Ecto neural progenitor cell (in vitro differentiated cells): ENCODE measurements at regions not wholly inside any gene's neighbourhood (a gene's known extent, or its start where the extent isn't known, plus 50 kb on each side); places are given as distances from the start of the nearest gene placed in this dataset.
"Not testable (repeated sequence)": the region's sequence is repeated elsewhere in the genome, so short reads cannot be mapped to it uniquely, and the experiment has no call there.

Experiments used
- DNase-seq: peaks from one replicate; pipeline ENCODE4 v3.0.0-alpha.2; 2018; ENCODE audit warnings: low spot score

DNA sequence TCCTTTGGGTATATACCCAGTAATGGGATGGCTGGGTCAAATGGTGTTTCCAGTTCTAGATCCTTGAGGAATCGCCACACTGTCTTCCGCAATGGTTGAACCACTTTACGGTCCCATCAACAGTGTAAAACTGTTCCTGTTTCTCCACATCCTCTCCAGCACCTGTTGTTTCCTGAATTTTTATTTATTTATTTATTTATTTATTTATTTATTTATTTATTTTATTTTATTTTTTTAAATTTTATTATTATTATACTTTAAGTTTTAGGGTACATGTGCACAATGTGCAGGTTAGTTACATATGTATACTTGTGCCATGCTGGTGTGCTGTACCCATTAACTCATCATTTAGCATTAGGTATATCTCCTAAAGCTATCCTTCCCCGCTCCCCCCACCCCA, 456.0 kb downstream of the SEMA3D start:
- DNase-seq: not testable (repeated sequence)

GRCh38 chr7:84729284-84729683, 457.6 kb downstream of the SEMA3D start:
- DNase-seq: no peak

GRCh38 chr7:84722734-84723133, 464.1 kb downstream of the SEMA3D start:
- DNase-seq: no peak

DNA sequence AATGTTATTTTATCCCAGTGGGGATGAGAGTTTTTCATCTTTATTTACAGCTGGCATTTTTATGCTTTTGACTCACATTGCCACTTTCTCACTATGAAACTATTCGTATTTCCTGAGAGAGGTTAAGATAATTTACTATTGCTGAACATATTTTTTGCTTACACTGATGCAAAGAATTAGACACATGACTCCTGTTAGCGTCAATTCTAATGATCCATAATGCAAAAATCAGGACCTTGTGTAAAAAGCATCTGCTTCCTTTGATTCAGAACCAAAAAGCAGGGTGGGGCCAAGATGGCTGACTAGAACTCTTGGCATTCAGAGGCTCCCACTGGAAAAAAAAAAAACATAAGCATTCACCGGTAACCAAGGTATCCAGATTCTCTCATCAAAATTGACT, 464.8 kb downstream of the SEMA3D start:
- no peak for DNase-seq

DNA sequence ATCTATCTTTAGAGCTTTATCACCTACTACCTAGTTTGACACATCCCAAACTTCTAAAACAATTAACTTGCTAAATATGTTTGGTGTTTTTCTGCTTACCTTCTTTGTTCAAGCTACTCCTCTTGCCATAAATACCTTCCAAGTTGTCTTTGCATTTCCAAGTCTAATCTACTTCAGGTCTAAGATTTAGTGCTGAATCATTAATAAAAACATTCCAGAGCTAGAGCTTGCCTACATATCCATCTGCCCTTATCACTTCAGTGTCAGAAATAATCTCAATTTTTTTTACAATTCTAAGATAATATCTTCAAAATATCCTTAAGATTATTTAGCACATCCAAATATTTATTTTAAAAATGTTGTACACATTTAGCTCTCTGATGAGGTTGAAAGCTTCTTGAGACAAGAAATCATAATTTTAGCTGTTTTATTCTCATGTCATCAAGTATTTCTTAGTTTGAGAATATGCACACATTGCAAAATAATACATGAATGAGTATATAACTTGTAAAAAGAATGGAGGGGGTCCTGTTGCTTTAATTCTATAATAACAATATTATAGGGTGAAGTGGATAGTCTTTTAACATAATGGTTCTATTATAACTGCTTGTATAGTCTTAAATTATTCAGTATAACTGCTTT, 466.3 kb downstream of the SEMA3D start:
- no peak for DNase-seq

DNA sequence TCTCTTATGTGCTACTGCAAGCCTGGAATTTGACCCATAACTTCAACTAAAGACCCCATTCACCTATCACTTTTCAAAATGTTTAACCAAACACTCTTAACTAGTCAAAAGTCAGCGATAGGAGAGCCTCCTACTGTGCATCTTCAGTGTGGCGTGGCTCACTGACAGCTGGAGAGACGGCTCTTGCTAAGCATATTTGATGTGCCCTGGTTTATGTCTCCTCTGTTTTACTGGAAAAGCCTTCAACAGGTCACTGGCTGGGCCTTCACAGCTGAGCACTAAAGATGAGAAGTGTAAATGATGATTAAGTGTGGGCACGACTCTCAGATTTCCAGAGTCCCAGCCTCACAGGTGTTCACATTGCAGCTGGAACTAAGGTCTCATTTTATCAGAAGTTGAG, 472.1 kb downstream of the SEMA3D start:
- no peak for DNase-seq

GRCh38 chr7:84712374-84713121, 474.3 kb downstream of the SEMA3D start:
- DNase-seq: no peak

GRCh38 chr7:84710538-84710937, 476.3 kb downstream of the SEMA3D start:
- DNase-seq: not testable (repeated sequence)

- no peak for DNase-seq
Observed at GRCh38 chr7:84705706-84706105, 481.1 kb downstream of the SEMA3D start.

DNA sequence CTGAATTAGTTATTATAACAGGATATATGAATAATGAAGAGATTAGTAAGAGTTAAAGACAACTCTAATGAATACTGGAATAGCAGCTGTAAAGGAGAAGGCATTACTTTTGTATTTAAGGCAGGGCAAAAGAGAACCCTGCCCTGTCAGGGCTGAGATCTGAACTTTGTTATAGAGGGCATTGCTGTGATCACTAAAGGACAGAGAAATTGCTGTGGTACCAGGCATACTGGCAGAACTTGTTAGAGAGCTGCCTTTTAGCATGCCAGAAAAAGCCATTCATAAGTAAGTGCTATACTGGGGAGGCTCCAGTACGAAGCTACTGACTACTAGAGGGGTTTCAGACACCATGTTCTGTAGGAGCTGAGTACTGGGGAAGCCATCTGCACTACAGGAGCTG, 481.8 kb downstream of the SEMA3D start:
- no peak for DNase-seq

- DNase-seq: no peak
Observed at GRCh38 chr7:84704380-84704779, 482.5 kb downstream of the SEMA3D start.

DNA sequence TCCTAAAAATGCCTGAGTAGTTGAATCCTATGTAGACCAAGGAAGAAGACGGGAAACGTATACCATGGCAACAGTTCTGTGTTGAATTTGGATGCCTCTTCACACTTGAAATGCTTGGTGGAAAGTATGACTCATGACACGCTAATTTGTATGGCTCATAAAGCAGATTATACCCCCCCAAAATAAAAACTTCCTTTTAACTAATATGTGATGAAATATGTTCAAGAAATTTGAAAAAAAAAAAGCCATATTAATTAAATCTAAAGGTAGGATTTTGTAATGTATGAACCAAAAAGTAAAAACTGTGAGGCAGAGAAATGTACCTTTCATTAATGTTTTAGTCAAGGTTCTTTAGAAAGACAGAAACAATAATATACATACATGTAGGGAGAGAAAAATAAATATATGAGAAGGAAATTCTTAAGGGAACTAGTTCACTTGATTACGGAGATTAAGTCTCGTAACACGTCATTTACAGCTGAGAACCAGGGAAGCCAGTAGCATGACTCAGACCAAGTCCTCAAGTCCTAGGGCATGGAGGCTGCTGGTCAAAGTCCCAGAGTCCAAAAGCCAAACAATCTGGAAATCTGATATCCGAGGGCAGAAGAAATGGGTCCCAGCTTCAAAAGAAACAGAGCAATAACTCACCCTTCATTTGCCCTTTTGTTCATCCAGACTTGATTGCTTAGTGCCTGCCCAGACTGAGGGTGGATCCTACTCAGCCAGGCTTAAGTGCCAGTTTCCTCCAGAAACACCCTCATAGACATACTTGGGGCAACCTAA, 485.1 kb downstream of the SEMA3D start:
- no peak for DNase-seq

DNA sequence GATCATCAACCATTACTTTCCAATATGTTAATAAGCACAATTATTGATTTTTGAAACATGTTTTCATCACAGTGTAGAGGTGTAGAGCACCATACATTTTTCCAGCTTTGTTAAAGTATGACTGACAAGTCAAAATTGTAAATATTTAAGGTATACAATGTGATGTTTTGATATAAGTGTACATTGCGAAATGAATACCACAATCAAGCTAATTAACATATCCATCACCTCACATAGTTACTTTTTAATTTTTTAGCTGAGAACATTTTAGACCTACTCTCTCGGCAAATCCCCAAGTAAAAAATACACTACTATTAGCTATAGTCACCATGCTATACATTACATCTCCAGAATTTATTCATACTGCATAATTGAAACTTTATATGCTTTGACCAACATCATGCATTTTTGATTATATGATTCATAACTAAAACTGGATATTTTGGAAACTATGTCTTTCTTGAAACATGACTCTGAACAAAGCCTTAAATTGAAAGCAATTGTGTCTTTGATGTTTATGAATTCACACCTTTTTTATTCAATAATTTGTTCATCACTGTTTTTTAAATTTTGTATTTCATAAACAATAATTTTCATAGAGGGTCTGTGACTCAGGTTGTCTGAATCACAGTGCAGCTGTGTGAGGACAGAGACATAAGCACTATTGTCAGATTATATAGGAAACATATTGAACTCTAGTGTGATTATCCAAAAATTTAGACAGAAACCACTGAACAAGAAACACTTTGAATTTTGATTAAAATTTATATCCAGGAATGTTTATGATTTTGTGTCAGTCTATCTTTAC, 486.1 kb downstream of the SEMA3D start:
- DNase-seq: no peak

DNA sequence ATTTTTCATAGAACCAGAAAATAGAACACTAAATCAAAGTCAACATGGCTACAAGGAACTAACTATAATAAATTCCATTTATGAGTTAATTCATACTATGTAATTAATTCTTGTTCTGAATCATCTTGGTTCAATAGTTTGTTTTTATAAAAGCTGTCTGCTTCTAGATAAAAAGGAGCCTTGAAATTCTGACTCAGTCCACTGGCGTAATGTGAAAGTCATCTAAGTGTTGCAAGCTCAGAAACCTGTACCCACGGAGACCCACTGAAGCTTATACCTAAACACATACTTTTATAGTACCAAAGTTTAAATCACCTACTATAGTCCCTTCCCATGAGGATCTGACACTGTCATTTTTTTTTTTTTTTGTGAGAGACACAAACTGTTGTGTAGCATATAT, 489.4 kb downstream of the SEMA3D start:
- DNase-seq: no peak

DNA sequence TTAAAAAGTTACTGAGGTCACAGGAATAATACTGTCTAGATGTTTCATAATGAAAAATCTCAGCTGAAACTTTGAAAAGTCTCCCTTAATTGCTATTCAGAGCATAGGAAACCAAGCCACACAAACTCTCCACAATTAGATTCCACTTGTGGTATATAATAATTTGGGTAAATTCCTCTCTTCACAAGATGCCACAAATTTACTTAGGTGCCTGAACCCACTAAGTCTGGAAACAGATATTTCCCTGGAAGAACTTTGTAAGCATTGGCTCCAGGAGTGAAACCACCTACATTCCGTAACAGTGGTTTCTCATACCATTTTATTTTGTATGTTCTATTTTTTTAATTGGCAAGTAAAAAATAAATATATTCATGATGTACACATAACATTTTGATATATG, 493.4 kb downstream of the SEMA3D start:
- no peak for DNase-seq

- DNase-seq: no peak
Observed at GRCh38 chr7:84688671-84689070, 494.1 kb upstream of the SEMA3A start.

DNA sequence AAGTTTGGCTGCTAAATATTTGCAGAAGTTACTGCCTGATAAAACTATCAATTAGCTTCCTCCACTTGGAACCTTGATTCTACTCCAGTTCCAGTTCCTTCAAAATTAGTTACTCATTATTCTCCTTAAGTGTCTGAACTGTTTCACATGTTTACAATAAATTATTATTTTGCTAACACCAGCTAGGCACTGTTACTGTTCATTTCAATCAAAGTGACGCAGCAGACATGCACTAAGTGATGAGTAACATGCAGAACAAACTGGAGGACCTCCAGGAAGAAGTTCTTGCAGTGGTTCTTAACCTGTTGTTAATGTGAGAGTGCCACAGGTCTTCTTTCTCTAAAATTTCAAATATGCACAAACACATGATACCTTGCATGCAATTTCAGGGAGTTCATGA, 491.8 kb upstream of the SEMA3A start:
- DNase-seq: no peak

DNA sequence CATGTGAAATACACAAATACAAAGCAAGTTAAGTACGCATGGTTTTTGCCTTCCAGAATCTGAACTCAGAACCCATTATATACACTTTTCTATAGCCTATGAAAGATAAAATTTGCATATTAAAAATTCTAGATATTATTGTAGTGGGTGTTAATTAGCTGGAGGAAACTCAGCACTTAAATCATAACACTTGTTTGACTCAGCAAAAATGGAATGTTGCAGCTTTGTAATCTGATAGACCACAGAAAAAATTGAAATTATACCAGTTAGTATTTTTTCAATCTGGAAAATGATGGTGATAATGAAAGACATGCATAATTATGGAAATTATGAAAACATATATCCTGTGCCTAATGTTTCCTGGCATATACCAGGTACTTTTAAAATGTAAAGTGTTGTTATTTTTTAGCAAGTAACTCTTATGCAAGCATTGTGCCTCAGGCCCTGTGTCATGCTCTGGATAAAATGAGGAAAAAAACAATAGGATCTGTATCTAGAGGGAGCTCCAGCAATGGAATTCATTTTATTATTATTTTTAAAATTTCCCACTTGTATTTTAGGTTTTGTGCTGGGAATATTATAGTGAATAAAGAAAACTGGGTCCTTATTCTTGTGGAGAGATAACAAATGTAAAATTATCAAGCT, 490.4 kb upstream of the SEMA3A start:
- DNase-seq: no peak

- no peak for DNase-seq
Observed at GRCh38 chr7:84682543-84682942, 488.0 kb upstream of the SEMA3A start.

DNA sequence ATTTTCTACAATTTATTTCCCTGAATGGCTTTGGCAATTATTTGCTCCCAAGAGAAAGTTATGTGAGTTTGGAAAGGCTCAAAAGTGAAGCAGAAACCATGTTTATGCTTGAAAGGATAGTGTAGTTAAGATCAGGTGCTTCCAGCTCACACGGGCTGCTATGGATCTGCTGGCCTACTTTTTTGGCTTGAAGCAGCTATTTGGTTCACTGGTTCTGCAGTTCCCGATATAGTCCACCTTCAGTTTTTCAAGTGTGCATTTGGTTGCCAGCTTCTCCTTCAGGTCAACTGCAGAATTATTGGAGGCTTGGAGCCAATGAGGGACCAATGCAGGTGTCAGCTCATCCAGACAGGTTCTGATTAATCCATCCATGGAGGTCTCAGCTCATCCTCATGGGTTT, 484.3 kb upstream of the SEMA3A start:
- DNase-seq: no peak

DNA sequence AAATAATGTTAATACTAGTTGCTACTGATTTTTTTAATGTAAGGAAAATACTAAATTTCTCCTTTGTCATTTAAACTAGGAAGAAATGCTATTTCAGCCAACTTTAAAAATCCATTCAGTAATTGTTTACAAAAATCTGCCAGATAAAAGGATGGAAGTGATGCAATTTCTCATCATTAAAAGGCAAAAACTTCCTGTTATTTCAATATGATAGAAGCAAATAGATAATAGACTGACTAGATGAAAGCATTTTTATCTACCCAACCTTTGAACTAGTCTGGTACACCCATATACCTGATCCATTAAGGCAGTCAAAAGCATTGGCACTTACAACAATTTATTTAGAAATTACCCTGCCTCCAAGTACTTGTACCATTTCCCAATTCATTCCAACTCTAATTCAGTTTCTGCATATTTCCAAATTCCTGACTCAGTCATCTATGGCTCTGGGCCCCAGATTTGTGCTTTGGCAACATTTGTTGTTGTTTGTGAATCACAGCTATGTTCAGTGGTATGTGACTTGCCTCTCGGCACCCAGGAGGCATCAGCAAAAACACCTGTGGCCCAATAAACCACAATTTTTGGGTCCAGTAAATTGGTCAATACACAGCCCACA, 482.6 kb upstream of the SEMA3A start:
- no peak for DNase-seq
